ENCODE measurements at regions not wholly inside any gene's neighbourhood (a gene's known extent, or its start where the extent isn't known, plus 50 kb on each side); places are given as distances from the start of the nearest gene placed in this dataset.

DNA sequence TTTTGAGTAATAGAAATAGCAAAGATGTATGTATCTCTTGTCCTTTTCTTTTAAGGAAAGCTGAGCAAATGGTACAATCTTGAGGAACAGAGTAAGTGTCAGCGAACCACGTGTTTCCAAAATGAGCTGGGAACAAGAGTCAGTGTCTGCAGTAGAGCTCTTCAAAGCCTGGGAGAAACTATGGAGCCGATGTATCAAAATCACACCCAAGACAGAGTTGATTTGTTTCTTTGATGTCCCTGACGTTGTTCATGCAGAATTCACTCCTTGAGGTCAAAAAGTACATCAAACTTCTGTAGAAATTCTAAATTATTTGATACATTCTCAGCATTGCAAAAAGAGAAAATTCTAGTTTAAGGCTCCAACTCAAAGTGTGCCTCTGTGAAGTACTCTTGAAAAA lies 216.5 kb downstream of the SKIDA1 start:
- no peaks in the 10 kb centered on the region for H3K9me3 ChIP-seq
- H3K27me3 ChIP-seq (replicated peaks in 1 of 7): no peaks in the 10 kb centered on the region
- WGBS, 5 donors: 68 to 83% (median 77%) methylated on average over 4 of the region's 4 CpGs
- intact Hi-C loops (cut with DNase I; ENCODE audit: low total_unique reads): no loop called here
- H3K4me1 ChIP-seq: peaks cover 0 to 2% (median under 1%) of the 10 kb centered on the region in 6 donors
- H3K36me3 ChIP-seq: no peaks in the 10 kb centered on the region
- DNase-seq: no peak
- H3K4me3 ChIP-seq: no peak overlapping the region
- TF ChIP-seq CTCF (IDR thresholded peaks at IDR 0.05 in 8 of 11, conservative IDR thresholded peaks at IDR 0.05 in 3 of 11) (no peak), POLR2AphosphoS5 (IDR thresholded peaks at IDR 0.05) (no peak), POLR2A (IDR thresholded peaks at IDR 0.05) (no peak)
- no peak overlapping the region for H3K27ac ChIP-seq

DNA sequence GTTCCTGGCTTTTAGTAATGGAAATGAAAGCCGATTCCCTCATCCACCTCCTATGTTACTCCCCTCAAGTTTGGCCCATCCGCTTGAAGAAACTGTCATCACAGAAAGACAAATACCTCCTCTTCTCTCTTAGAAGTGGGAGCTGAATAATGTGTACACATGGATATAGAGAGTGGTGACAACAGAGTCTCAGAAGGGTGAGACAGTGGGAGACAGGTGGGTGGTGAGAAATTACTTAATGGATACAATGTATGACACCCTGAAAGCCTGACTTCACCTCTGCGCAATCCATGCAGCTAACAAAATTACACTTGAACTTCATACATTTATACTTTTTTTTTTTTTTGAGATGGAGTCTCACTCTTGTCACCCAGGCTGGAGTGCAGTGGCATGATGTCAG lies 217.5 kb downstream of the SKIDA1 start:
- H3K36me3 ChIP-seq: no peaks in the 10 kb centered on the region
- H3K9me3 ChIP-seq: no peaks in the 10 kb centered on the region
- no peak for DNase-seq
- 91 to 98% (median 92%) methylated on average over 3 of the region's 3 CpGs for WGBS, 5 donors
- TF ChIP-seq POLR2AphosphoS5 (IDR thresholded peaks at IDR 0.05) (no peak), POLR2A (IDR thresholded peaks at IDR 0.05) (no peak), CTCF (IDR thresholded peaks at IDR 0.05 in 8 of 11, conservative IDR thresholded peaks at IDR 0.05 in 3 of 11) (no peak)
- no peaks in the 10 kb centered on the region for H3K4me1 ChIP-seq
- H3K27ac ChIP-seq: no peak overlapping the region
- H3K4me3 ChIP-seq: no peak overlapping the region
- intact Hi-C loops (cut with DNase I; ENCODE audit: low total_unique reads): no loop called here
- no peaks in the 10 kb centered on the region for H3K27me3 ChIP-seq (replicated peaks in 1 of 7)

DNA sequence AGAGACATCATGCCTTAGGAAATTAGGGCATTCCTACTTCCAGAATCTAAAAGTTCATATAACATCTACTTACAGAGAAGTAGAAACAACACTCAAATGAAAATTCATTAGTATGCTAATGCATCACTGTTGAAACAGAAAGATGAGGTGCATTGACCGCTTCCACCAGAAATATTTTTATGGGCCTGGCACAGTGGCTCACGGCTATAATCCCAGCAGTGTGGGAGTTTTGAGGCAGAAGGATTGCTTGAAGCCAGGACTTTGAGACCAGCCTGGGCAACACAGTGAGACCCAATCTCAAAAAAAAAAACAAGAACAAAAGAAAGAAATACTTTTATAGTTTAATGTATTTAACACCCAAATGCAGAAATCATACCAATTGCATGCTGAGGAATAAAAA lies 220.9 kb downstream of the SKIDA1 start:
- no peak for DNase-seq
- Histone ChIP-seq H3K36me3 (no peaks in the 10 kb centered on the region), H3K9me3 (no peaks in the 10 kb centered on the region), H3K27me3 (replicated peaks in 1 of 7) (no peaks in the 10 kb centered on the region), H3K4me3 (no peak overlapping the region), H3K27ac (no peak overlapping the region), H3K4me1 (no peaks in the 10 kb centered on the region)
- intact Hi-C loops (cut with DNase I; ENCODE audit: low total_unique reads): no loop called here
- 95 to 98% (median 96%) methylated on average over 2 of the region's 2 CpGs for WGBS, 5 donors
- no peak for TF ChIP-seq CTCF (IDR thresholded peaks at IDR 0.05 in 8 of 11, conservative IDR thresholded peaks at IDR 0.05 in 3 of 11)

- TF ChIP-seq POLR2A (IDR thresholded peaks at IDR 0.05): no peak
- no peak for TF ChIP-seq CTCF (IDR thresholded peaks at IDR 0.05 in 8 of 11, conservative IDR thresholded peaks at IDR 0.05 in 3 of 11)
- no peak for TF ChIP-seq POLR2AphosphoS5 (IDR thresholded peaks at IDR 0.05)
- H3K36me3 ChIP-seq: no peaks in the 10 kb centered on the region
- WGBS, 5 donors: 71 to 85% (median 78%) methylated on average over 5 of the region's 5 CpGs
- no peaks in the 10 kb centered on the region for H3K4me1 ChIP-seq
- H3K9me3 ChIP-seq: no peaks in the 10 kb centered on the region
- H3K4me3 ChIP-seq: no peak overlapping the region
- DNase-seq: no peak
- intact Hi-C loops (cut with DNase I; ENCODE audit: low total_unique reads): no loop called here
- no peak overlapping the region for H3K27ac ChIP-seq
- no peaks in the 10 kb centered on the region for H3K27me3 ChIP-seq (replicated peaks in 1 of 7)
Measured at GRCh38 chr10:21304198-21304597, 221.3 kb downstream of the SKIDA1 start.
